ENCODE measurements at regions not wholly inside any gene's neighbourhood (a gene's known extent, or its start where the extent isn't known, plus 50 kb on each side); places are given as distances from the start of the nearest gene placed in this dataset.

DNA sequence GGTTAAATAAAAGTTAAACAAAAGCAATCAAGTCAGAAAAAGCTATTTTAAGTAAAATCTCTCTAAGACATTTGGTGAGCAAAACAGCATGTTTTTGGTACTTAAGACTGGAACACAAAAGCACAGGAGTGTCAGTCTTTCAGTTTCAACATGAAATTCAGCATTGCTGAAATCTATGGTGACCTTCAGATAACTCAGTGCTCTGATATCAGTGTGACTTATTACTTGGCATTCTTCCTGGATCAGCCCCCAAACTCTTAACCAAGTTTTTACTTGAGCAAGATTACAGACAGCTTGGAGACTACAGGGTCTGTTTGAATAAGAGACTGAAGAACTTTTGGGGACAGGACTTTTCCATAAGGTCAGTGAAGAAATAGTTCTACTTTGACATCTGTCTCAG, 437.2 kb downstream of the RAPGEF2 start:
- Histone ChIP-seq H3K4me3 (ENCODE audit: control insufficient read depth in 2 of 3, extremely low read depth in 1 of 3, insufficient read depth in 2 of 3, low read depth in 1 of 3, low read length in 3 of 3) (no peak overlapping the region), H3K9me3 (ENCODE audit: control insufficient read depth, low read depth, low read length) (no peaks in the 10 kb centered on the region), H3K4me1 (ENCODE audit: control insufficient read depth, extremely low read depth, insufficient read depth, low read length) (no peaks in the 10 kb centered on the region), H2AFZ (ENCODE audit: control insufficient read depth, low read length) (no peak overlapping the region), H3K9me1 (ENCODE audit: control insufficient read depth, extremely low read depth, insufficient read depth, low read length) (no peaks in the 10 kb centered on the region), H3K27me3 (ENCODE audit: control insufficient read depth, extremely low read depth, insufficient read depth, low read length) (no peaks in the 10 kb centered on the region), H3K79me2 (ENCODE audit: control insufficient read depth, insufficient read depth, low read length) (peaks cover 6% of the 10 kb centered on the region), H3K4me2 (ENCODE audit: control insufficient read depth, extremely low read depth, insufficient read depth, low read depth, low read length) (no peak overlapping the region), H4K20me1 (ENCODE audit: control insufficient read depth, extremely low read depth, insufficient read depth, low read length) (no peaks in the 10 kb centered on the region), H3K27ac (ENCODE audit: control insufficient read depth, insufficient read depth, low read length) (no peak overlapping the region), H3K9ac (ENCODE audit: control insufficient read depth, extremely low read depth, insufficient read depth, low read length) (no peak overlapping the region), H3K36me3 (ENCODE audit: control insufficient read depth in 2 of 2, extremely low read depth in 1 of 2, insufficient read depth in 2 of 2, low read length in 2 of 2) (no peaks in the 10 kb centered on the region)
- dilution Hi-C loops (cut with MboI; ENCODE audit: extremely low pct_ligation_motif_present, low sequenced_read_pairs) = no loop called here
- TF ChIP-seq, protein P1, sequence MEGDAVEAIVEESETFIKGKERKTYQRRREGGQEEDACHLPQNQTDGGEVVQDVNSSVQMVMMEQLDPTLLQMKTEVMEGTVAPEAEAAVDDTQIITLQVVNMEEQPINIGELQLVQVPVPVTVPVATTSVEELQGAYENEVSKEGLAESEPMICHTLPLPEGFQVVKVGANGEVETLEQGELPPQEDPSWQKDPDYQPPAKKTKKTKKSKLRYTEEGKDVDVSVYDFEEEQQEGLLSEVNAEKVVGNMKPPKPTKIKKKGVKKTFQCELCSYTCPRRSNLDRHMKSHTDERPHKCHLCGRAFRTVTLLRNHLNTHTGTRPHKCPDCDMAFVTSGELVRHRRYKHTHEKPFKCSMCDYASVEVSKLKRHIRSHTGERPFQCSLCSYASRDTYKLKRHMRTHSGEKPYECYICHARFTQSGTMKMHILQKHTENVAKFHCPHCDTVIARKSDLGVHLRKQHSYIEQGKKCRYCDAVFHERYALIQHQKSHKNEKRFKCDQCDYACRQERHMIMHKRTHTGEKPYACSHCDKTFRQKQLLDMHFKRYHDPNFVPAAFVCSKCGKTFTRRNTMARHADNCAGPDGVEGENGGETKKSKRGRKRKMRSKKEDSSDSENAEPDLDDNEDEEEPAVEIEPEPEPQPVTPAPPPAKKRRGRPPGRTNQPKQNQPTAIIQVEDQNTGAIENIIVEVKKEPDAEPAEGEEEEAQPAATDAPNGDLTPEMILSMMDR (optimal IDR thresholded peaks at IDR 0.05 in 1 of 3, IDR thresholded peaks at IDR 0.05 in 1 of 3, conservative IDR thresholded peaks at IDR 0.05 in 1 of 3; ENCODE audit: extremely low read depth in 1 of 3, insufficient read depth in 2 of 3, low read length in 3 of 3) = no peak
- TF ChIP-seq EZH2 (IDR thresholded peaks at IDR 0.05; ENCODE audit: low read length) = no peak
- no peak for FAIRE-seq
- DNase-seq (ENCODE audit: low read depth, low spot score) = no peak

DNA sequence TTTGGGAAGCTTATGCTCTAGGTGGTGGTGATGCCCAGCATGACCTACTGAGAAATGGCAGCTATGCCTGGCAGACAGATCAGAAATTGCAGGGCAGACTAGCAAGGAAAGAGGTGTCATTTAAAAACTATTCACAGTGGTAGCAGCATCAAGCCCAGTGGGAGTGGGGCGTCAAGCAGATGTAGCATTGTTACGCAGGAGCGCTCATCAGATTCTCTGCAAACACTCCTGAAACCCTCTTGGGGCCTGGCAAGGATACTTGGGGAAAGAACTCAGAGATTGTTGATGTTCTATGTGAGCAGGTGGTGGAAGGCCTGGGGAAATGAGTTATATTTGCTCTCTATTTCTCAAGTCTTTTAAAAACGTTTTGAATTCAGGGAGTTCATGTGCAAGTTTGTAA, 437.6 kb downstream of the RAPGEF2 start:
- no peaks in the 10 kb centered on the region for H4K20me1 ChIP-seq (ENCODE audit: control insufficient read depth, extremely low read depth, insufficient read depth, low read length)
- TF ChIP-seq, protein P1 (optimal IDR thresholded peaks at IDR 0.05 in 1 of 3, IDR thresholded peaks at IDR 0.05 in 1 of 3, conservative IDR thresholded peaks at IDR 0.05 in 1 of 3; ENCODE audit: extremely low read depth in 1 of 3, insufficient read depth in 2 of 3, low read length in 3 of 3) = no peak
- TF ChIP-seq EZH2 (IDR thresholded peaks at IDR 0.05; ENCODE audit: low read length) = no peak
- H3K27ac ChIP-seq (ENCODE audit: control insufficient read depth, insufficient read depth, low read length) = no peak overlapping the region
- dilution Hi-C loops (cut with MboI; ENCODE audit: extremely low pct_ligation_motif_present, low sequenced_read_pairs) = no loop called here
- H3K4me1 ChIP-seq (ENCODE audit: control insufficient read depth, extremely low read depth, insufficient read depth, low read length) = no peaks in the 10 kb centered on the region
- FAIRE-seq = no peak
- H3K9ac ChIP-seq (ENCODE audit: control insufficient read depth, extremely low read depth, insufficient read depth, low read length) = no peak overlapping the region
- no peak overlapping the region for H2AFZ ChIP-seq (ENCODE audit: control insufficient read depth, low read length)
- H3K9me1 ChIP-seq (ENCODE audit: control insufficient read depth, extremely low read depth, insufficient read depth, low read length) = no peaks in the 10 kb centered on the region
- H3K79me2 ChIP-seq (ENCODE audit: control insufficient read depth, insufficient read depth, low read length) = peaks cover 6% of the 10 kb centered on the region
- no peak for DNase-seq (ENCODE audit: low read depth, low spot score)
- H3K4me3 ChIP-seq (ENCODE audit: control insufficient read depth in 2 of 3, extremely low read depth in 1 of 3, insufficient read depth in 2 of 3, low read depth in 1 of 3, low read length in 3 of 3) = no peak overlapping the region
- no peak overlapping the region for H3K4me2 ChIP-seq (ENCODE audit: control insufficient read depth, extremely low read depth, insufficient read depth, low read depth, low read length)
- H3K9me3 ChIP-seq (ENCODE audit: control insufficient read depth, low read depth, low read length) = no peaks in the 10 kb centered on the region
- no peaks in the 10 kb centered on the region for H3K36me3 ChIP-seq (ENCODE audit: control insufficient read depth in 2 of 2, extremely low read depth in 1 of 2, insufficient read depth in 2 of 2, low read length in 2 of 2)
- H3K27me3 ChIP-seq (ENCODE audit: control insufficient read depth, extremely low read depth, insufficient read depth, low read length) = no peaks in the 10 kb centered on the region

Measured in keratinocyte (primary cell).